NCI-H774 (cell line): ENCODE measurements at regions not wholly inside any gene's neighbourhood (a gene's known extent, or its start where the extent isn't known, plus 50 kb on each side); places are given as distances from the start of the nearest gene placed in this dataset.

Source experiments
- DNase-seq: peaks from one replicate; lab custom pipeline; 2025; lab: John Stamatoyannopoulos, UW

GRCh38 chr13:111893607-111894443 lies 173.1 kb upstream of the SOX1 start:
- no peak for DNase-seq

DNA sequence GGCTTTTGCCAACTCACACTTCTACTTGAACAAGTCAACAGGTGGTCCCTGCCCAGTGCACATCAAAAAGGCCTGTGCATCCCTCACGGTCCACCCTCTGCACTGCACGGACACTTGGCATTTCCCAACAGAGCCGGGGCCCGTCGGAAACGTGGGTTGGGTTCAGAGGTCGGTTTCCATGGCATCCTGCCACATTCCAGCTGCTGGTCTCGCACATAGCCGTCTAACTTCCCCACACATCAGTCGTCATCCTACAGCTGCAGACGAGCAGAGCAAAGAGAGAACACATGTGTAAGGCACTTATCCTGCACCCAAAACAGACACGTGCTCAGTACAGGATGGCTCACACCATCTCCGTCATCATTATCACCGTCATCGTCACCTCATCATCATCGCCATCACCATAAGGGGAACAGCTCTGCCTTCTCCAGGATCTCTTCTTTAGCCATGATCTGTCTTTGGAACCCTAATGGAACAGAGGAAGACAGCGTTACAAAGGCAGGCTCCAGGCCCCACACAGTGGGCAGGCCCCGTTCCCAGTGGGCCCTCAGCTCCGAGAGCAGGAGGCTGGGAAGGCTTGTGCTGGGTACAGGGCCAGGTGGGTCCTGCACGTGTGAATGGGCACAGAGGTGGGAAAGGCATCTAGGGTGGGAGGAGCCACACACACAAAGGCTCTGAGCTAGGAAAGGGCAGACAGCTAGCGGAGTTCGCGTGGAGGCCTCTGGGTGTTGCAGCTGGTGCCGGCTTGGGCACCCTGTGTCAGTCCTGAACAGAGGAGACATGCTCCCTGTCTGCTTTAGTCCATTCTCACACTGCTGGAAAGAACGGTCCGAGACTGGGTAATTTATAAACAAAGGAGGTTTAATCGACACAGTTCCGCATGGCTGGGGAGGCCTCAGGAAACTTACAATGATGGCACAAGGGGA lies 170.8 kb upstream of the SOX1 start:
- DNase-seq, result no peak

DNA sequence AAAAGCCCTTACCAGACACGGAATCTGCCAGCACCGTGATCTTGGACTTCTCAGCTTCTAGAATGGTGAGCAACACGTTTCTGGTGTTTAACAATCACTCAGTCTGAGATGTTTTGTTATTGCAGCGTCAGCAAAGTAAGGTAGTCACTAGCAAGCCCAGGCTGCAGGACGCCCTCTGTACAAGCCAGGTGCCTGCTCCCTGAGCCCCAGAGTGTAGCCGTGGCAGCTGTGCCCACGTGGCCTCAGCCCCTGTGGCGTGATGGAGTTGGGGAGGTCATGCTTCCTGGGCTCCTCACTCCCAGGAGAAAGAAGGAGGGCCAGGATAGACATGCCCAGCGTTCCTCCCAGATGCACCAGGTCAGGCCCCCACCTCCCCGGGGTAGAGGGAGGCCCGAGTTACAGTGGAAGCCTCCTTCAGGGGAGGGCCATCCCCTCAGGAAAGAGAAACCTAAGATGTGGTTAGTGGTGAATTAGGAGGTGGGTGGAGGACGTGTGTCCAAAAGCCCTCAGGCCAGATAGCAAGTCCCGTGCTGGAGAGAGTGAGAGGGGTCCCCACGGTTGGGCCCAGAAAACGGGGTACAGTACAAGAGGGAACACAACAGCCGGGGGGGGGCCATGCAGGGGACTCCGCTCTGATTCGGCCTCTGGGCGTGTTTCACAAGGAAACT lies 169.6 kb upstream of the SOX1 start:
- no peak for DNase-seq

- DNase-seq, result no peak
Observed at GRCh38 chr13:111897846-111898215, 169.1 kb upstream of the SOX1 start.

GRCh38 chr13:111898956-111899713 lies 167.8 kb upstream of the SOX1 start:
- DNase-seq, result no peak

DNA sequence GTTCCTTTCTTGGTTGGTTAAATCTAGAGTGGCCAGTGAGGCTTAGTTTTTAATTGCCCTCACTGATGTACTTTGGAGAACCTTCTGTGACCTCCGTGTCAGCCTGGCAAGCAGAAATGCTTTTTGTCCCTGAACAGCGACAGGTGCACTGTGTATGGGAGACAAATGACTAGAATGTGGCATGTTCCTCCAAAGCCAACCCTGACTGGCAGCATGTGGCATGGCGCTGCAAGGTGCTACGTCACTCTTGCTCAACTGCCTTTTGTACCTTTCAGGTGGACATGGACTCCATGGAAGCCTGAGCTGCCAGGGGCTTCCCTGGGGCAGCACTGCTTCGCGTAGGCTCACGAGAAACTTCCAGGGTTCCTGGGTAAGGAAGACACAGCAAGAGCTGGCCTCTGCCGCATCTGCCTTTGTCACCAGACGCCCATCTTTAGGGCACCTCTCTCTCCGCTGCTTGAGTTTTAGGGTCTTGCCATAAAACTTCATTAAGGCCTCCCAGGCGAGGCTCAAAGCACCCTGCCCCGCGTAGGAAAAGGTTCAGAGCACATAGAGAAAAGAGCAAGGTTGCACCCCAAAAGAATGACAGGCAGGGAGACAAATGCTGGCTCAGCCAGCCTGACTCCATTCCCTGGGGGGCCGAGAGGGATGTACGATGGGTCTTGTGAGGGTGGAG lies 167.1 kb upstream of the SOX1 start:
- peak; percentile 58 for DNase-seq

DNA sequence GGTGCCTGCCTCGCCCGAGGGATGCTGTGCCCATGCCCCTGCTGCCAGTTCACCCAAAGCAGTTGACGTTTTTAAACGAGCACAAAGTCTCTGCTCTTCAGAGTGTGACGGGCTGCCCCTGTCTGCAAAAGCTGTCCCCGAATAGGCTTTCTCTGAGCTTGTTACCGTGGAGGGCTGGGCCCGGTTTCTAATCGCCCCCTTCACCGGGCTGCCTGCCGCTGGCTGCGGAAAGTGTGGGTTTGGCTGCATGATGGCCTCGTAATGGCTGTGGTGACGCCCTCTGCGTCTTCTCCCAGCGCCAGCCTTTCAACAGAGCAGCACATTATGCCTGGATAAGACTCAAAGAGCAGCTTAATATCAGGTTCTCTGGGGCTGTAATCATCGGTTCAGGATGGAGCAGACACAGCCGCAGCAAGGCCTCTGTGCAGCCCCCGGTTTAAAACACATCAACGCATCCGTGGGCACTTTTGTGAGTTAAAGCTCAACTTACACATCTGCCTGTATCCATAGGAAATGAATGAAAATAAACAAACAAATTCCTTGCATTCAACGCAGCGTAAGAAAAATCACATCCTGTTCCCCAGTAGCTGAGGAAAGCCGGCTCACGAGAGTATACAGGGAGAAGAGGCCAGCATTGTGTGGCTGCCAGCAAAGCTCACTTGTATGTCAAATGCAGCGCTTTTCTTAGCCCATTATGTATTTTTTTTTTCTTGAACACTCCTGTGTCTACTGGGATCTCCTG lies 166.4 kb upstream of the SOX1 start:
- DNase-seq, result no peak

DNA sequence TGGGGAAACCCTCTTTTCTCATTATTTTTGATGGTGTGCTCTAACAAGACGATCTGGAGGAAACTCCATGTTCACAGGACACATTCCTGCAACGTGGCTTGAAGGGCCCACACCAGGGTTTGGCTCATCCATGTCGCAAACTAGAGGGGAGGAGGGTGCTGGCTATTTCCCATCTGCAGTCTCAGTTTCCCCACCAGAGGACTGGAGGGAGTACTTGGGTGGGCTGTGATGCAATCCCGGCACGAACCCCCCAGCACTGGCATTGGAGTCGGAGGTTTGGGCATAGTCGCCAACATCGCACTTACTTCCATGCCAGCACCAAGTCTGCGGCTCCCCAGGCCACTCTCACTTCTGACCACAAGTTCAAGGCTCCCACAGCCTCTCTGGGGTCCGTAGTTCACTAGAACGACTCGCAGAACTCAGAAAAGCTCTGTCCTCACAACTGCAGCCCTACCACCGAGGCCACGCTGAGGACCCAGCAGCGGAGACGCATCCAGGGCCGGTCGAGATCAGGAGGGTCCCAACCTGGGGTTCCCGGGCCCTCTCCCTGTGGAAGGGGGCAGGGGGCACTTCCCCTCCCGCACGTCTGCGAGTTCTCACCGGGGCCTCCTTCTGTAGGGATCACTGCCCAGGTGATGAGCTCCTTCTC lies 165.6 kb upstream of the SOX1 start:
- no peak for DNase-seq

DNA sequence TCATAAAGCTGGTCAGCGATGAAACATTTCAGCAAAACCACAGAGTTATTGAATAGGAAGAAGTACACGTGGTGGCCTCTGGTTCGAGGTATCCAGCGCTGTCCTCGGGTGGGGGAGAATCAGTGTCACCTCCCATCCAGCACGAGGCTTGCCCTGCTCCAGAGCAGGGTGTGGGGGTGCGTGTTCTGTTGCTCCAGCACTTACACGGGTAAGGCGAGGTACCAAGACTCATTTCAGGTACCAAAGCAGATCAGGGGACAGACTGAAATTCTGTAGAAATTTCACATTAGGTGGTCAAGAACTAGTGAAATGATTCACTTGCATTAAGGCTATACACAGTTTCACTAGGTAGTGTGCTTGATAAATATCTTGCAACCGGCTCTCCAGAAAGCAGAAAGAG lies 164.2 kb upstream of the SOX1 start:
- no peak for DNase-seq

GRCh38 chr13:111903143-111903542 lies 163.8 kb upstream of the SOX1 start:
- DNase-seq, result no peak

GRCh38 chr13:111904166-111904565 lies 162.8 kb upstream of the SOX1 start:
- DNase-seq, result no peak

GRCh38 chr13:111904701-111905608 lies 162.0 kb upstream of the SOX1 start:
- DNase-seq, result no peak

DNA sequence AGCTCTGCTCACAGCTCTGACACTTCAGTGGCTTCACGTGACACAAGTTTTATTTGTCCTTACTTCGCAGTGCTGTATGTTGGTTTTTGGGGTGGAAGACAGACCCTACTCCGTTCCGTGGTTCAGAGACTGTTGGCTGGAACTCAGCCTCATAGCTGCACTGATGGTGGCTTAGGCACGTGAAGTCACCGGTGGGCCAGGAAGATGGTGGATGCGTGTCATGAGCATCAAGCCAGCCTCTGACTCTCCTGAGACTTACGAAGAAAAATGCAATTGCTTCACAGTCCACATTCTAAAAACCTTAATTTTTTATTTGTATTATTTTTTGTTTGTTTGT lies 161.4 kb upstream of the SOX1 start:
- no peak for DNase-seq

DNA sequence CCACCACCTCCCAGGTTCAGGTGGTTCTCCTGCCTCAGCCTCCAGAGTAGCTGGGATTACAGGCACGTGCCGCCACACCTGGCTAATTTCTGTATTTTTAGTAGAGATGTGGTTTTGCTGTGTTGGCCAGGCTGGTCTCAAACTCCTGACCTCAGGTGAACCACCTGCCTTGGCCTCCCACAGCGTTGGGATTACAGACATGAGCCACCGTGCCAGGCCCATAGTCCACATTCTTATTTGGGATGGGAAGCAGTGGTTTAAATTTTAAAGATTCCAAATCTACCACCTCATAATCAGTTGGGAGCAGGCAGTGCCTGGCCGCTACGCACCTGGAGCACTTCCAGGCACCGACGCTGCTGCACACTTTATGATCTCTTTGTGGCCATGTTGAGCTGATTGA lies 160.6 kb upstream of the SOX1 start:
- no peak for DNase-seq

DNA sequence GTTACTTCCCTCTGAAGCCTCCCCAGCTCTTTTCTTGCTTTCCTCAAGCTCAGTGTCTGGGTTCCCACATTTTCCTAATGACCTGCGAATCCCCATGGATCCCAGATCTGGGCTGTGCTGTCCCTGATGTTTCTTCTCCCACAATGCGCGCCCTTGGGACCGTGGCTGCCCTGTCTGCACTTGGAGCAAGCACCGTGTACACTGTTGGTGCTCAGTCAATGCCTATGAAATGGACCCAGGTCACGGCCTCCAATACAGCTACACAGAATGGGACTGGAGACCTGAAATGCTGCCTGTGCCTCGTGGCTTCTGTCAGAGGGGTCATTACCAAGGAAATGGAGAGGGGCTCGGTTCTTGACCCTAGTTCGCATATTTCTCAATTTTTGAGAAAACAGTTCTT lies 160.1 kb upstream of the SOX1 start:
- DNase-seq, result no peak

DNA sequence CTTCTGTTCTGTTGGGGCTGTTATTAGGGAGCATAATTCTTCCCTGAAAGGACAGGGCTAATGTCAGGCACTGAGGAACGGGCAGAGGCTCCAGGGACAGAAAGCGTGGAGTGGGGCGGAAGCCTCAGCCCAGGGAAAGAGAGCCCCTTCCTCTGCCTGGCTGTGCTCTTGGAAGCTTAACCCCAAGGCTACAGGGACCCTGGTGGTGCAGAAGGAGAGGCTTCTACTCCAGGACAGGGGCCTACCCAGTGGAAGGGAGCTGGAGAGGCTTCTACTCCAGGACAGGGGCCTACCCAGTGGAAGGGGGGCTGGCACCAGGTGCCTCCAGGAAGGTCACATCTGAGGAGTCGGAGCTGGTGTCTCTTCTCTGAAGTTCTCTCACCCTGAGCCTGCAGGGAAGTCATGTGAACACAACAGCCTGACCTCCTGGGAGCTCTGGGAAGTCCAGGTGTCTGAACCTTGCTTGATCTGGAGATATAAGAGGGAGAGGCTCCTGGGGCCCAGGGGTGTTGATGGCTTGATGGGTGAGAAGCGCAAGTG lies 159.5 kb upstream of the SOX1 start:
- DNase-seq, result no peak

DNA sequence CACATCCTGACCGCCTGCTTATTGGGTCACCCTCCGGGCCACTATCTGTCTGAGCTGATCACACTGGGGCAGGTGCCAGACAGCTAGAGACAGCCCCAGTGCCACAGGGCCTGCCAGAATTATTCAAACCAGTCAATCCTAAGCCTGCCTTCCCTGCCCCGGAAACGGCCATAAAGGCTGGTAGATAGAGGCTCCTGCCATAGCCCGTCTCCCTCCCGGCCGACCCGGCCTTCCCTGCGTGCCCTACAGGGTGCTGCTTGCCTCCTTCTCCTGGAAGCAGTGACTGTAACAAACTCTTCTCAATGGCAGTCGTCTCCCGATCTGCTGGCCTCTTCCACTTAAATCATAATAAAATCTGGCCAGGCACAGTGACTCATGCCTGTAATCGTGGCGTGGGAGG lies 158.6 kb upstream of the SOX1 start:
- no peak for DNase-seq

- no peak for DNase-seq
Observed at GRCh38 chr13:111908981-111909380, 158.0 kb upstream of the SOX1 start.

- DNase-seq, result no peak
Observed at GRCh38 chr13:111909501-111909900, 157.4 kb upstream of the SOX1 start.
